ENCODE measurements at regions not wholly inside any gene's neighbourhood (a gene's known extent, or its start where the extent isn't known, plus 50 kb on each side); places are given as distances from the start of the nearest gene placed in this dataset.

DNA sequence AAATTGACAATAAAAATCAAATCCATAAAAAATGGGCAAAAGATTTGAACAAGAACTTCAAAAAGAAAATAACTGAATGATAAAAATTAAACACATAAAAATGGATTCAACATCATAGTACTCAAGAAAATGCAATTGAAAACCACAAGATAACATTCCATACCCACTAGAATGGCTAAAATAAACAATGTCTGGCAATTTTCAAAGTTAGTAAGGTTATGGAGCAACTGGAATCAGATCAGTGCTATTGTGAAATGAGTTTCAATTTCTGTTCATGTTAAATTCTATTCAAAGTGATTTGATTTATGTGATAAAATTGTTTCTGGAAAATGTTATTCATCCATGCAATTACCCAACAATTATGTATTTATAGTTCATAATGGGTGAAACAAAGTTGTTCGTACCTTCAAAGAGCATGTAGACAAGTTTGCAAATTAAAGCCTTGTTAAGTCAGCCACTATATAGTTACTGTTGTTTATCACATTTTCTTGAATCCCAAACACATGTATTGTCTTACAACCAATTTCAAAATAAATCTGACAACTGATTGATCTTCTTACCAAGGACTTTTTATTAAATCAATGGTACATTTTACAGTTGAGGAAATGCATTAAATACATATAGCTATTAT lies 151.5 kb upstream of the CENPW start:
- Histone ChIP-seq H3K9ac (ENCODE audit: low read length) (no peak overlapping the region), H3K79me2 (ENCODE audit: control insufficient read depth, insufficient read depth, low read length) (no peaks in the 10 kb centered on the region), H3K23ac (ENCODE audit: low read length) (no peak overlapping the region), H3K4me2 (ENCODE audit: low read length) (no peak overlapping the region), H2AK5ac (ENCODE audit: low read length) (no peak overlapping the region), H3K4ac (ENCODE audit: low read depth, low read length) (no peak overlapping the region), H2BK5ac (ENCODE audit: low read length) (no peak overlapping the region), H2BK15ac (replicated peaks; ENCODE audit: low read depth) (no peak overlapping the region), H3K56ac (ENCODE audit: low read length) (no peak overlapping the region), H3K18ac (ENCODE audit: low read length) (no peak overlapping the region), H2BK120ac (ENCODE audit: low read depth, low read length) (no peak overlapping the region), H3K27me3 (ENCODE audit: insufficient read depth, low read length, poor library complexity) (no peaks in the 10 kb centered on the region), H4K8ac (ENCODE audit: low read depth, low read length) (no peak overlapping the region), H4K5ac (ENCODE audit: low read length) (no peak overlapping the region), H3K36me3 (ENCODE audit: control insufficient read depth, insufficient read depth, low read length) (no peaks in the 10 kb centered on the region), H3K4me3 (ENCODE audit: low read length) (no peak overlapping the region), H3K79me1 (ENCODE audit: low read length) (no peaks in the 10 kb centered on the region), H3K4me1 (ENCODE audit: control insufficient read depth, low read depth, low read length) (no peaks in the 10 kb centered on the region), H3K27ac (ENCODE audit: low read depth, low read length) (no peak overlapping the region)
- DNase-seq, result no peak
- no CpG with 5 or more reads among the region's 1 CpG for WGBS (ENCODE audit: extremely low coverage, insufficient coverage, low lambda C conversion rate)

DNA sequence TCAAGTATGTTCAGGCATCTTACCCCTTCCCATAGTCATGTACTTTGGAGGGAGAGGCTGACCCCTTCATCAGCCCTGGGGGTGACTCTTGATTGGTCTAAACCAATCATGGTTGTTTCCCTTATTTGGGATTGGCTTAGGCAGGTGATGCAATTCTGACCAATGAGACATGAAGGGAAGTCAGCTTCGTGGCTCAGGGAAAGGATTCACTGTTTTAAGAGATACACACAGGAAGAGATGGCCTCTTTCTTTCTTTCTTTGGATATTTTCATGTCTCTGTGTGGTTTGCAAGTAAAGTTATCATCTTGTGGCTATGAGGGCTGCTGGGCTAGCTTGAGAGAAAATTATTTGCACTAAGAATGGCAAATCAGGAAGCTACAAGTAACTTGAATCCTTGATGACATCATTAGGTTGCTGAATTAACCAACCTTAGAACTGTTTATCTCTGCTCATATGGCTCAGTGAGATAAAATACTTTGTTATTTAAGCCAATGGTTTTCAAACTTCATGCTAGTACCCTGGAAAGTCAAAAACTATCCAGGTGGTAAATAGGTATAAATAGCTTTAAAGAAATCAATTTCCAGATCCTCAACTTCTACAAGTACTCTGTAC lies 144.2 kb upstream of the CENPW start:
- Histone ChIP-seq H4K5ac (ENCODE audit: low read length) (no peak overlapping the region), H3K18ac (ENCODE audit: low read length) (no peak overlapping the region), H2BK120ac (ENCODE audit: low read depth, low read length) (no peak overlapping the region), H3K79me2 (ENCODE audit: control insufficient read depth, insufficient read depth, low read length) (no peaks in the 10 kb centered on the region), H3K23ac (ENCODE audit: low read length) (no peak overlapping the region), H3K56ac (ENCODE audit: low read length) (no peak overlapping the region), H4K8ac (ENCODE audit: low read depth, low read length) (no peak overlapping the region), H2AK5ac (ENCODE audit: low read length) (no peak overlapping the region), H3K27me3 (ENCODE audit: insufficient read depth, low read length, poor library complexity) (no peaks in the 10 kb centered on the region), H3K9ac (ENCODE audit: low read length) (no peak overlapping the region), H3K4me1 (ENCODE audit: control insufficient read depth, low read depth, low read length) (no peaks in the 10 kb centered on the region), H3K4me2 (ENCODE audit: low read length) (no peak overlapping the region), H2BK5ac (ENCODE audit: low read length) (no peak overlapping the region), H3K79me1 (ENCODE audit: low read length) (no peaks in the 10 kb centered on the region), H3K4ac (ENCODE audit: low read depth, low read length) (no peak overlapping the region), H2BK15ac (replicated peaks; ENCODE audit: low read depth) (no peak overlapping the region), H3K4me3 (ENCODE audit: low read length) (no peak overlapping the region), H3K36me3 (ENCODE audit: control insufficient read depth, insufficient read depth, low read length) (no peaks in the 10 kb centered on the region), H3K27ac (ENCODE audit: low read depth, low read length) (no peak overlapping the region)
- no CpG with 5 or more reads among the region's 1 CpG for WGBS (ENCODE audit: extremely low coverage, insufficient coverage, low lambda C conversion rate)
- peak; percentile 18 for DNase-seq

DNA sequence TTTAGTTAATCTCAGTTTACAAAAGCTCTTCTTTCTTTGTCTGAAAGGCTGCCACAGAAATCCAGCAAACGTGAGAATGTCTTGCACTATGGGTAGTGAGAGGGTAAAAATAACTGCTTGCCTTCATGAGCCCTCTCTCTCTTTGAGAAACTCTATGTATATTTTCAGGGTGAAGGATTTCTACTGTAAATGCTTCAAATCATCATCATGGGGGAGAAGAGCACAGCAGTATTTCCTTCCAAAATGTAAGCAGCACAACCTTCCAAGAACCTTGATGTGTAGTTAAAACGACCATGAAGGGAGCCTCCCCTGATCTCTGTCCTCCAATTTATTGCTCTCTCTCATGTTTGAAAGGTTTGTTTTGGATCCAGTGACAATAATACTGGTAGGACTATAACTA lies 141.3 kb upstream of the CENPW start:
- no peak overlapping the region for H2AK5ac ChIP-seq (ENCODE audit: low read length)
- no peak overlapping the region for H3K27ac ChIP-seq (ENCODE audit: low read depth, low read length)
- H3K27me3 ChIP-seq (ENCODE audit: insufficient read depth, low read length, poor library complexity), result no peaks in the 10 kb centered on the region
- no peak overlapping the region for H3K56ac ChIP-seq (ENCODE audit: low read length)
- H4K5ac ChIP-seq (ENCODE audit: low read length), result no peak overlapping the region
- H3K4me2 ChIP-seq (ENCODE audit: low read length), result no peak overlapping the region
- H2BK5ac ChIP-seq (ENCODE audit: low read length), result no peak overlapping the region
- H3K23ac ChIP-seq (ENCODE audit: low read length), result no peak overlapping the region
- no peak for DNase-seq
- H4K8ac ChIP-seq (ENCODE audit: low read depth, low read length), result no peak overlapping the region
- H3K79me1 ChIP-seq (ENCODE audit: low read length), result no peaks in the 10 kb centered on the region
- no peaks in the 10 kb centered on the region for H3K4me1 ChIP-seq (ENCODE audit: control insufficient read depth, low read depth, low read length)
- H3K4me3 ChIP-seq (ENCODE audit: low read length), result no peak overlapping the region
- H2BK120ac ChIP-seq (ENCODE audit: low read depth, low read length), result no peak overlapping the region
- H3K79me2 ChIP-seq (ENCODE audit: control insufficient read depth, insufficient read depth, low read length), result no peaks in the 10 kb centered on the region
- no peak overlapping the region for H2BK15ac ChIP-seq (replicated peaks; ENCODE audit: low read depth)
- no peak overlapping the region for H3K9ac ChIP-seq (ENCODE audit: low read length)
- no peak overlapping the region for H3K18ac ChIP-seq (ENCODE audit: low read length)
- WGBS (ENCODE audit: extremely low coverage, insufficient coverage, low lambda C conversion rate), result no CpG with 5 or more reads among the region's 2 CpGs
- H3K36me3 ChIP-seq (ENCODE audit: control insufficient read depth, insufficient read depth, low read length), result no peaks in the 10 kb centered on the region
- no peak overlapping the region for H3K4ac ChIP-seq (ENCODE audit: low read depth, low read length)

DNA sequence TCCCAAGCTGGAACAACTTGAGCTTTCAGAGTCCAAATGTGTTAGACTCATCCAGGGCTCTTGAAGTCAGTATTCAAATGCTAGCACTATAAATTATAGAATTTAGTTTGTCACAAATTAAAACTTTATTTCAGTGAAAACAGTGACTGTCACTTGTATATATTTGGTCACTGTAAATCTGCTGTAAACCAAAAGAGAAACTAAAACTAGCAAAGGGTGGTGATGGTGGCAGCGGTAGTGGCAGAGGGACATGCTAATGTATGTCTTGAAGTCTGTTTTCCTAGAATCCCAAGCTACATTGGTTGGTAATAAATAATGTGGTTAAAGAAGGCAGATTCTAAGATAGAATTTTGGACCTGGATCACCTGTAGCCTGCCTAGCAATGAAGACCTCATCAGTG lies 140.4 kb upstream of the CENPW start:
- H3K27me3 ChIP-seq (ENCODE audit: insufficient read depth, low read length, poor library complexity), result no peaks in the 10 kb centered on the region
- no peak overlapping the region for H3K27ac ChIP-seq (ENCODE audit: low read depth, low read length)
- H3K56ac ChIP-seq (ENCODE audit: low read length), result no peak overlapping the region
- no peak overlapping the region for H3K23ac ChIP-seq (ENCODE audit: low read length)
- no peaks in the 10 kb centered on the region for H3K4me1 ChIP-seq (ENCODE audit: control insufficient read depth, low read depth, low read length)
- no peak overlapping the region for H2BK15ac ChIP-seq (replicated peaks; ENCODE audit: low read depth)
- H4K8ac ChIP-seq (ENCODE audit: low read depth, low read length), result no peak overlapping the region
- DNase-seq, result no peak
- no peak overlapping the region for H3K18ac ChIP-seq (ENCODE audit: low read length)
- H3K4ac ChIP-seq (ENCODE audit: low read depth, low read length), result no peak overlapping the region
- H3K79me2 ChIP-seq (ENCODE audit: control insufficient read depth, insufficient read depth, low read length), result no peaks in the 10 kb centered on the region
- WGBS (ENCODE audit: extremely low coverage, insufficient coverage, low lambda C conversion rate), result no CpG with 5 or more reads among the region's 1 CpG
- H3K4me2 ChIP-seq (ENCODE audit: low read length), result no peak overlapping the region
- no peaks in the 10 kb centered on the region for H3K36me3 ChIP-seq (ENCODE audit: control insufficient read depth, insufficient read depth, low read length)
- no peak overlapping the region for H3K4me3 ChIP-seq (ENCODE audit: low read length)
- H2BK5ac ChIP-seq (ENCODE audit: low read length), result no peak overlapping the region
- H3K79me1 ChIP-seq (ENCODE audit: low read length), result no peaks in the 10 kb centered on the region
- H3K9ac ChIP-seq (ENCODE audit: low read length), result no peak overlapping the region
- no peak overlapping the region for H4K5ac ChIP-seq (ENCODE audit: low read length)
- H2AK5ac ChIP-seq (ENCODE audit: low read length), result no peak overlapping the region
- H2BK120ac ChIP-seq (ENCODE audit: low read depth, low read length), result no peak overlapping the region

DNA sequence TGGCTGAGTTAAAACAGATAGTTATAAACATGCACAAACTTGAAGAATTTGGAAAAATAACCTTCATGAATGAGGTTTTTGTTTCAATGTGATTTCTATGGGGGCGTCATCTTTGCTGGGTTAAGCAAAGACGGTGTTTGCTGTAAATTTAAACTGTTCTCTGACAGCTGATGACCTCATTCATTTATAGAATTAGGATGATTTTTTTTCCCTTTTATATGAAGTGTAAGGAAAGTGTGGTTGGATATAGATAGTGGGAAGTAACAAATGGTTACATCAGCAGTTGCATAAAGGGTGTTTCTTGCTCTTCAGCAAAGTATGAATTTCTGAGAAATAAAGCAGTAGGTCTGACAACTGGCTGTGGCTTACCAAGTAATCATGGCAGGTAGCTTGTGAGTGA lies 137.2 kb upstream of the CENPW start:
- H4K5ac ChIP-seq (ENCODE audit: low read length), result no peak overlapping the region
- no peak overlapping the region for H2BK5ac ChIP-seq (ENCODE audit: low read length)
- no peaks in the 10 kb centered on the region for H3K27me3 ChIP-seq (ENCODE audit: insufficient read depth, low read length, poor library complexity)
- H3K79me1 ChIP-seq (ENCODE audit: low read length), result no peaks in the 10 kb centered on the region
- no peaks in the 10 kb centered on the region for H3K36me3 ChIP-seq (ENCODE audit: control insufficient read depth, insufficient read depth, low read length)
- no peak for DNase-seq
- no CpG with 5 or more reads among the region's 2 CpGs for WGBS (ENCODE audit: extremely low coverage, insufficient coverage, low lambda C conversion rate)
- no peak overlapping the region for H4K8ac ChIP-seq (ENCODE audit: low read depth, low read length)
- H3K4ac ChIP-seq (ENCODE audit: low read depth, low read length), result no peak overlapping the region
- H3K23ac ChIP-seq (ENCODE audit: low read length), result no peak overlapping the region
- no peaks in the 10 kb centered on the region for H3K4me1 ChIP-seq (ENCODE audit: control insufficient read depth, low read depth, low read length)
- H3K56ac ChIP-seq (ENCODE audit: low read length), result no peak overlapping the region
- H3K27ac ChIP-seq (ENCODE audit: low read depth, low read length), result no peak overlapping the region
- H2BK15ac ChIP-seq (replicated peaks; ENCODE audit: low read depth), result no peak overlapping the region
- H3K79me2 ChIP-seq (ENCODE audit: control insufficient read depth, insufficient read depth, low read length), result no peaks in the 10 kb centered on the region
- H3K4me3 ChIP-seq (ENCODE audit: low read length), result no peak overlapping the region
- no peak overlapping the region for H3K4me2 ChIP-seq (ENCODE audit: low read length)
- no peak overlapping the region for H3K18ac ChIP-seq (ENCODE audit: low read length)
- no peak overlapping the region for H2AK5ac ChIP-seq (ENCODE audit: low read length)
- no peak overlapping the region for H2BK120ac ChIP-seq (ENCODE audit: low read depth, low read length)
- no peak overlapping the region for H3K9ac ChIP-seq (ENCODE audit: low read length)

DNA sequence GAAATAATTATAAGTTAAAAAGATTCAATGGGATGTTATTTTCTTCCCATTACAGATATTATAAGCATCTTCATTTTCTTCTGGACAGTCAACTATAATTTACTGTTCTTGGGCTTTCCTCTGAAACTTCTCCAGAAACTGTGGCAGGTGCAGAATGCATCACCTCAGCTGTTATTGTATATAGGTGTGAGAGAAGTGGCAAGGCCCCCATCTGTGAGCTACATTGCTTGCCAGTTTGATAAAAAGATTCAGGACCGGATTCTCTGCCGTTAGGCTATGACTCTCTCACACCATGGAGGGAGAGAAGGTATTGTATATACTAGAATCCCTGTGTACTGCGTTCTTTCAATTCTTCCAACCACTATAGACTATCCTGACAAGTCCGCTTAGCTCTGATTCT lies 135.8 kb upstream of the CENPW start:
- Histone ChIP-seq H3K9ac (ENCODE audit: low read length) (no peak overlapping the region), H3K79me1 (ENCODE audit: low read length) (no peaks in the 10 kb centered on the region), H3K4ac (ENCODE audit: low read depth, low read length) (no peak overlapping the region), H2BK5ac (ENCODE audit: low read length) (no peak overlapping the region), H3K23ac (ENCODE audit: low read length) (no peak overlapping the region), H3K4me3 (ENCODE audit: low read length) (no peak overlapping the region), H4K8ac (ENCODE audit: low read depth, low read length) (no peak overlapping the region), H3K27ac (ENCODE audit: low read depth, low read length) (no peak overlapping the region), H3K79me2 (ENCODE audit: control insufficient read depth, insufficient read depth, low read length) (no peaks in the 10 kb centered on the region), H3K56ac (ENCODE audit: low read length) (no peak overlapping the region), H3K27me3 (ENCODE audit: insufficient read depth, low read length, poor library complexity) (no peaks in the 10 kb centered on the region), H4K5ac (ENCODE audit: low read length) (no peak overlapping the region), H3K4me1 (ENCODE audit: control insufficient read depth, low read depth, low read length) (no peaks in the 10 kb centered on the region), H2BK120ac (ENCODE audit: low read depth, low read length) (no peak overlapping the region), H2AK5ac (ENCODE audit: low read length) (no peak overlapping the region), H3K36me3 (ENCODE audit: control insufficient read depth, insufficient read depth, low read length) (no peaks in the 10 kb centered on the region), H2BK15ac (replicated peaks; ENCODE audit: low read depth) (no peak overlapping the region), H3K18ac (ENCODE audit: low read length) (no peak overlapping the region), H3K4me2 (ENCODE audit: low read length) (no peak overlapping the region)
- WGBS (ENCODE audit: extremely low coverage, insufficient coverage, low lambda C conversion rate), result no CpG with 5 or more reads among the region's 4 CpGs
- no peak for DNase-seq

Measured in mesendoderm (in vitro differentiated cells).